ENCODE measurements at regions not wholly inside any gene's neighbourhood (a gene's known extent, or its start where the extent isn't known, plus 50 kb on each side); places are given as distances from the start of the nearest gene placed in this dataset.

GRCh38 chr2:13545320-13545719 is 828.6 kb downstream of the TRIB2 start:
- TF ChIP-seq GATA2 (IDR thresholded peaks at IDR 0.05; ENCODE audit: low read depth, low read length) (no peak), GATA3 (IDR thresholded peaks at IDR 0.05; ENCODE audit: low read depth, low read length) (no peak)

Data from SH-SY5Y (cell line).